ENCODE measurements at regions not wholly inside any gene's neighbourhood (a gene's known extent, or its start where the extent isn't known, plus 50 kb on each side); places are given as distances from the start of the nearest gene placed in this dataset.

- H3K36me3 Mint-ChIP-seq: no peaks in the 10 kb centered on the region
- H3K27ac Mint-ChIP-seq: no peak overlapping the region
- no peaks in the 10 kb centered on the region for H3K4me1 Mint-ChIP-seq
- peaks cover 0 to 9% (median 2%) of the 10 kb centered on the region in 5 donors for H3K27me3 Mint-ChIP-seq
- POLR2A ChIA-PET: no interaction called here
- ATAC-seq (no peak), DNase-seq (no peak)
- H3K9me3 Mint-ChIP-seq: peaks cover 0 to 3% (median 0%) of the 10 kb centered on the region in 9 donors
- no peak overlapping the region for H3K4me3 Mint-ChIP-seq
Observed at GRCh38 chr10:125460326-125460725, 222.6 kb downstream of the TEX36 start.

- POLR2A ChIA-PET: no interaction called here
- H3K27ac Mint-ChIP-seq: no peak overlapping the region
- no peak for DNase-seq
- peaks cover 2 to 11% (median 8%) of the 10 kb centered on the region in 5 donors for H3K27me3 Mint-ChIP-seq
- ATAC-seq: no peak
- no peaks in the 10 kb centered on the region for H3K4me1 Mint-ChIP-seq
- H3K9me3 Mint-ChIP-seq: peaks cover 0 to 2% (median 0%) of the 10 kb centered on the region in 9 donors
- no peaks in the 10 kb centered on the region for H3K36me3 Mint-ChIP-seq
- no peak overlapping the region for H3K4me3 Mint-ChIP-seq
Observed at GRCh38 chr10:125457406-125457805, 225.6 kb downstream of the TEX36 start.

GRCh38 chr10:125455855-125456254 is 227.1 kb downstream of the TEX36 start:
- ATAC-seq: no peak
- H3K27me3 Mint-ChIP-seq: peaks cover 2 to 11% (median 9%) of the 10 kb centered on the region in 5 donors
- no peaks in the 10 kb centered on the region for H3K36me3 Mint-ChIP-seq
- no peak overlapping the region for H3K27ac Mint-ChIP-seq
- H3K4me3 Mint-ChIP-seq: no peak overlapping the region
- DNase-seq: no peak
- no peaks in the 10 kb centered on the region for H3K4me1 Mint-ChIP-seq
- peaks cover 0 to 6% (median 0%) of the 10 kb centered on the region in 9 donors for H3K9me3 Mint-ChIP-seq
- POLR2A ChIA-PET: no interaction called here

- Mint-ChIP-seq H3K27me3 (peaks cover 2 to 11% (median 9%) of the 10 kb centered on the region in 5 donors), H3K27ac (no peak overlapping the region), H3K9me3 (peaks cover 0 to 6% (median 0%) of the 10 kb centered on the region in 9 donors), H3K4me3 (no peak overlapping the region), H3K4me1 (no peaks in the 10 kb centered on the region), H3K36me3 (no peaks in the 10 kb centered on the region)
- POLR2A ChIA-PET: no interaction called here
- no peak for DNase-seq
- ATAC-seq: no peak
Observed at GRCh38 chr10:125455431-125455830, 227.5 kb downstream of the TEX36 start.

- DNase-seq: no peak
- no peak overlapping the region for H3K4me3 Mint-ChIP-seq
- POLR2A ChIA-PET: no interaction called here
- H3K4me1 Mint-ChIP-seq: no peaks in the 10 kb centered on the region
- peaks cover 2 to 11% (median 6%) of the 10 kb centered on the region in 5 donors for H3K27me3 Mint-ChIP-seq
- H3K27ac Mint-ChIP-seq: no peak overlapping the region
- peaks cover 0 to 6% (median 0%) of the 10 kb centered on the region in 9 donors for H3K9me3 Mint-ChIP-seq
- no peak for ATAC-seq
- H3K36me3 Mint-ChIP-seq: no peaks in the 10 kb centered on the region
Observed at GRCh38 chr10:125451319-125451718, 231.6 kb downstream of the TEX36 start.

GRCh38 chr10:125450218-125450617 is 232.7 kb downstream of the TEX36 start:
- Mint-ChIP-seq H3K27ac (no peak overlapping the region), H3K27me3 (peaks cover 2 to 11% (median 6%) of the 10 kb centered on the region in 5 donors), H3K9me3 (peaks cover 0 to 6% (median under 1%) of the 10 kb centered on the region in 9 donors), H3K36me3 (no peaks in the 10 kb centered on the region), H3K4me3 (no peak overlapping the region), H3K4me1 (no peaks in the 10 kb centered on the region)
- POLR2A ChIA-PET: no interaction called here
- ATAC-seq (no peak), DNase-seq (no peak)

GRCh38 chr10:125449571-125449970 is 233.4 kb downstream of the TEX36 start:
- Mint-ChIP-seq H3K4me3 (no peak overlapping the region), H3K4me1 (no peaks in the 10 kb centered on the region), H3K27ac (no peak overlapping the region), H3K27me3 (peaks cover 2 to 10% (median 8%) of the 10 kb centered on the region in 5 donors), H3K36me3 (no peaks in the 10 kb centered on the region), H3K9me3 (peaks cover 0 to 6% (median 2%) of the 10 kb centered on the region in 9 donors)
- POLR2A ChIA-PET: no interaction called here
- DNase-seq (no peak), ATAC-seq (no peak)

GRCh38 chr10:125448596-125448995 is 234.4 kb downstream of the TEX36 start:
- no peak overlapping the region for H3K4me3 Mint-ChIP-seq
- H3K36me3 Mint-ChIP-seq: no peaks in the 10 kb centered on the region
- peaks cover 0 to 6% (median 2%) of the 10 kb centered on the region in 9 donors for H3K9me3 Mint-ChIP-seq
- H3K4me1 Mint-ChIP-seq: no peaks in the 10 kb centered on the region
- no peak overlapping the region for H3K27ac Mint-ChIP-seq
- DNase-seq (no peak), ATAC-seq (no peak)
- POLR2A ChIA-PET: no interaction called here
- peaks cover 0 to 17% (median 6%) of the 10 kb centered on the region in 5 donors for H3K27me3 Mint-ChIP-seq

- ATAC-seq (no peak), DNase-seq (no peak)
- Mint-ChIP-seq H3K4me1 (no peaks in the 10 kb centered on the region), H3K27ac (no peak overlapping the region), H3K36me3 (no peaks in the 10 kb centered on the region), H3K4me3 (no peak overlapping the region), H3K9me3 (peaks cover 0 to 3% (median 0%) of the 10 kb centered on the region in 9 donors), H3K27me3 (peaks cover 0 to 24% (median 7%) of the 10 kb centered on the region in 5 donors)
- POLR2A ChIA-PET: no interaction called here
Observed at GRCh38 chr10:125444790-125445189, 238.2 kb downstream of the TEX36 start.

- POLR2A ChIA-PET: no interaction called here
- Mint-ChIP-seq H3K27me3 (peaks cover 0 to 24% (median 7%) of the 10 kb centered on the region in 5 donors), H3K36me3 (no peaks in the 10 kb centered on the region), H3K4me3 (no peak overlapping the region), H3K27ac (no peak overlapping the region), H3K9me3 (peaks cover 0 to 8% (median 0%) of the 10 kb centered on the region in 9 donors), H3K4me1 (no peaks in the 10 kb centered on the region)
- ATAC-seq (no peak), DNase-seq (no peak)
Observed at GRCh38 chr10:125442856-125443540, 240.0 kb downstream of the TEX36 start.

- H3K9me3 Mint-ChIP-seq: peaks cover 0 to 11% (median 2%) of the 10 kb centered on the region in 9 donors
- ATAC-seq: no peak
- peaks cover 0 to 30% (median 9%) of the 10 kb centered on the region in 5 donors for H3K27me3 Mint-ChIP-seq
- H3K27ac Mint-ChIP-seq: no peak overlapping the region
- DNase-seq: no peak
- no peaks in the 10 kb centered on the region for H3K36me3 Mint-ChIP-seq
- POLR2A ChIA-PET: no interaction called here
- no peaks in the 10 kb centered on the region for H3K4me1 Mint-ChIP-seq
- H3K4me3 Mint-ChIP-seq: no peak overlapping the region
Observed at GRCh38 chr10:125441151-125441550, 241.8 kb downstream of the TEX36 start.

GRCh38 chr10:125431149-125431548 is 251.8 kb downstream of the TEX36 start:
- H3K9me3 Mint-ChIP-seq: peaks cover 0 to 21% (median 7%) of the 10 kb centered on the region in 9 donors
- no peaks in the 10 kb centered on the region for H3K4me1 Mint-ChIP-seq
- H3K36me3 Mint-ChIP-seq: no peaks in the 10 kb centered on the region
- ATAC-seq (no peak), DNase-seq (no peak)
- H3K4me3 Mint-ChIP-seq: no peak overlapping the region
- POLR2A ChIA-PET: no interaction called here
- H3K27ac Mint-ChIP-seq: no peak overlapping the region
- peaks cover 0 to 23% (median 6%) of the 10 kb centered on the region in 5 donors for H3K27me3 Mint-ChIP-seq

GRCh38 chr10:125428054-125428453 is 254.9 kb downstream of the TEX36 start:
- Mint-ChIP-seq H3K27me3 (peaks cover 0 to 18% (median 4%) of the 10 kb centered on the region in 5 donors), H3K4me1 (no peaks in the 10 kb centered on the region), H3K9me3 (peaks cover 0 to 10% (median 0%) of the 10 kb centered on the region in 9 donors), H3K4me3 (no peak overlapping the region), H3K27ac (peak overlapping the region in 1 of 10 donors; percentile 13), H3K36me3 (no peaks in the 10 kb centered on the region)
- DNase-seq: no peak
- POLR2A ChIA-PET: no interaction called here
- ATAC-seq: no peak

All from naive thymus-derived CD8-positive, alpha-beta T cell (primary cell).